ENCODE measurements at regions not wholly inside any gene's neighbourhood (a gene's known extent, or its start where the extent isn't known, plus 50 kb on each side); places are given as distances from the start of the nearest gene placed in this dataset.
A peak's percentile ranks its signal among the peaks of the same experiment; 100 is the strongest.
"Not testable (repeated sequence)": the region's sequence is repeated elsewhere in the genome, so short reads cannot be mapped to it uniquely, and the experiment has no call there.

- H3K27me3 Mint-ChIP-seq (ENCODE audit: low read depth); H3K27ac Mint-ChIP-seq (ENCODE audit: unreplicated experiment); H3K36me3 Mint-ChIP-seq (ENCODE audit: low read depth); H3K4me1 Mint-ChIP-seq (ENCODE audit: low read depth); H3K9me3 Mint-ChIP-seq (ENCODE audit: low read depth); H3K4me3 Mint-ChIP-seq (ENCODE audit: unreplicated experiment); DNase-seq (ENCODE audit: low spot score): not testable (repeated sequence)
- peak; percentile 7 for TF ChIP-seq CTCF (IDR thresholded peaks at IDR 0.05)
These were observed 77.8 kb downstream of the LIMS3 start for GRCh38 chr2:109976319-109976718.

DNA sequence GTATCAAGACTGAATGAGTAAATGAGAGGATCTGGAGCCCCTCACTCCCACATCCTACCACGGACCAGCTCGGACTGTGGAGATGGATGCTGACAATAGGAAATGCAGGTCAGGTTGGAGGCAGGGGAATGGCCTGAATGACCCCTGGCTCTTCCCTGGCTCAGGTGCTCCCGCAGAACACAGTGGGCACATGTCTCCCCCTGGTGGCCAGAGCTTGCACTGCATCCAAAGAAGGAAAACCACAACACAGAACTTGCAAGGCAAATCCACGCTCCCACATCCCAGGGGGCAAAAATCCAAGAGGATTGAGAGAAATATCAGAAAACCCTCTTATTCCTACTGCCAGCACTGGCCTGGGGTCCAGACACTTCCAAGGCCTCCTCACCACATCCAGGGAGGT is 82.3 kb downstream of the LIMS3 start:
- H3K9me3 Mint-ChIP-seq (ENCODE audit: low read depth); H3K4me1 Mint-ChIP-seq (ENCODE audit: low read depth); H3K27me3 Mint-ChIP-seq (ENCODE audit: low read depth); H3K4me3 Mint-ChIP-seq (ENCODE audit: unreplicated experiment); H3K27ac Mint-ChIP-seq (ENCODE audit: unreplicated experiment); DNase-seq (ENCODE audit: low spot score); H3K36me3 Mint-ChIP-seq (ENCODE audit: low read depth): not testable (repeated sequence)

- not testable (repeated sequence) for H3K36me3 Mint-ChIP-seq (ENCODE audit: low read depth); H3K9me3 Mint-ChIP-seq (ENCODE audit: low read depth); H3K4me1 Mint-ChIP-seq (ENCODE audit: low read depth); H3K27me3 Mint-ChIP-seq (ENCODE audit: low read depth); DNase-seq (ENCODE audit: low spot score); H3K4me3 Mint-ChIP-seq (ENCODE audit: unreplicated experiment); H3K27ac Mint-ChIP-seq (ENCODE audit: unreplicated experiment)
These were observed 88.1 kb downstream of the LIMS3 start for GRCh38 chr2:109986389-109987088.

- H3K4me1 Mint-ChIP-seq (ENCODE audit: low read depth); H3K36me3 Mint-ChIP-seq (ENCODE audit: low read depth); H3K27me3 Mint-ChIP-seq (ENCODE audit: low read depth); H3K9me3 Mint-ChIP-seq (ENCODE audit: low read depth); H3K4me3 Mint-ChIP-seq (ENCODE audit: unreplicated experiment); H3K27ac Mint-ChIP-seq (ENCODE audit: unreplicated experiment); DNase-seq (ENCODE audit: low spot score): not testable (repeated sequence)
These were observed 88.6 kb downstream of the LIMS3 start for GRCh38 chr2:109987089-109987420.

GRCh38 chr2:109987458-109988345 is 89.2 kb downstream of the LIMS3 start:
- not testable (repeated sequence) for H3K27me3 Mint-ChIP-seq (ENCODE audit: low read depth); H3K27ac Mint-ChIP-seq (ENCODE audit: unreplicated experiment); H3K4me3 Mint-ChIP-seq (ENCODE audit: unreplicated experiment); H3K9me3 Mint-ChIP-seq (ENCODE audit: low read depth); H3K36me3 Mint-ChIP-seq (ENCODE audit: low read depth); DNase-seq (ENCODE audit: low spot score); H3K4me1 Mint-ChIP-seq (ENCODE audit: low read depth)

DNA sequence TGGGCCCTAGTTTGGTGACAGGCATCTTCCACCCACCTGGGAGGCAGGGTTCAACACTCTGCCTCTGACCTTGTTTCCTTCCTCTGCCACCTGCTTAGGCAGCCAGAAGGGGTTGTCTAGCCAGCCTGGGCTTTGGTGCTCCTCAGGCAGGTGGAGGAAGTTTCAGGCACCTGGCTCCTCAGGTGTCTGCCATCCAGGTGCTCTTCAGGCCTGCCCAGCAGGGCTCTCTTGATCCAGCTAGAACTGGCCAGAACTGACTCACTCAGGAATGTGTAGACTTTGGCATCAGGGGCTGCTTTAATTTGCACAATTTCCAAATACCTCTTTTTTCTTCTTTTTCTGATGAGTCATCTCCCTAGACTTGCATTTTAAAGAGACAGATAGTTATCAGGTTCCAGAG is 100.9 kb downstream of the LIMS3 start:
- DNase-seq (ENCODE audit: low spot score); H3K27me3 Mint-ChIP-seq (ENCODE audit: low read depth); H3K36me3 Mint-ChIP-seq (ENCODE audit: low read depth); H3K9me3 Mint-ChIP-seq (ENCODE audit: low read depth); H3K4me3 Mint-ChIP-seq (ENCODE audit: unreplicated experiment); H3K27ac Mint-ChIP-seq (ENCODE audit: unreplicated experiment); H3K4me1 Mint-ChIP-seq (ENCODE audit: low read depth): not testable (repeated sequence)

DNA sequence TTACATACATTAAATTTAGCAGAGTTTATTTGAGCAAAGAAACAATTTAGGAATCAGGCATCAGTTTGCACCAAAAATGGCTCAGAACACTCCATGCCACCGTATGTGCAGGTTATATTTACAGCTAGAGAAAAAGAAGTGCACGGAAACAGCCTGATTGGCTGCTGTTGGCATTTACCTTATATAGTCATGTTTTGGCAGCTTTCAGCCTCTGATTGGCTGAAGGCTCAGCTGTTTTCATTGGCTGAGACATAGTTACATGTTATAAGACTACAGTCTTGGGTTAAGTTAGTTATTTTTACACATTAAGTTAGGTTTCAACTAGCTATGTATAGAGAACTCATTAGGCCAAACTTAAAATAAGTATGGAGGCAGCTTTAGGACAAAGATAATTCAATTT is 104.0 kb downstream of the LIMS3 start:
- H3K4me3 Mint-ChIP-seq (ENCODE audit: unreplicated experiment); DNase-seq (ENCODE audit: low spot score); H3K27ac Mint-ChIP-seq (ENCODE audit: unreplicated experiment); H3K36me3 Mint-ChIP-seq (ENCODE audit: low read depth); H3K4me1 Mint-ChIP-seq (ENCODE audit: low read depth); H3K27me3 Mint-ChIP-seq (ENCODE audit: low read depth); H3K9me3 Mint-ChIP-seq (ENCODE audit: low read depth): not testable (repeated sequence)

DNA sequence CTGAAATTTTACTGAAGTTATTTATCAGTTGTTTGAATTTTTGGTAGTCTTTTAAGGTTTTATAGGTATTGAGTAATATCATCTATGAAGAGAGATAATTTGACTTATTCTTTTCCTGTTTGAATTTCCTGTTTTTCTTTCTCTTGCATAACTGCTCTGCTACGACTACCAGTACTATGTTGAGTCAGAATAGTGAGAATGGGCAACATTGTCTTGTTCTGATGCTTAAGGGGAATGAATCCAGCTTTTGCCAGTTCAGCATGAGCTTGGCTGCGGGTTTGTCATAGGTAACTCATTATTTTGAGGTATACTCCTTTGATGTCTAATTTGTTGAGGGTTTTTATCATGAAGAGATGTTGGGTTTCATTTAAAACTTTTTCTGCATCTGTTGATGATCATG is 102.2 kb downstream of the MALL start:
- not testable (repeated sequence) for H3K27ac Mint-ChIP-seq (ENCODE audit: unreplicated experiment); H3K4me3 Mint-ChIP-seq (ENCODE audit: unreplicated experiment); H3K4me1 Mint-ChIP-seq (ENCODE audit: low read depth); H3K9me3 Mint-ChIP-seq (ENCODE audit: low read depth); DNase-seq (ENCODE audit: low spot score); H3K36me3 Mint-ChIP-seq (ENCODE audit: low read depth); H3K27me3 Mint-ChIP-seq (ENCODE audit: low read depth)

DNA sequence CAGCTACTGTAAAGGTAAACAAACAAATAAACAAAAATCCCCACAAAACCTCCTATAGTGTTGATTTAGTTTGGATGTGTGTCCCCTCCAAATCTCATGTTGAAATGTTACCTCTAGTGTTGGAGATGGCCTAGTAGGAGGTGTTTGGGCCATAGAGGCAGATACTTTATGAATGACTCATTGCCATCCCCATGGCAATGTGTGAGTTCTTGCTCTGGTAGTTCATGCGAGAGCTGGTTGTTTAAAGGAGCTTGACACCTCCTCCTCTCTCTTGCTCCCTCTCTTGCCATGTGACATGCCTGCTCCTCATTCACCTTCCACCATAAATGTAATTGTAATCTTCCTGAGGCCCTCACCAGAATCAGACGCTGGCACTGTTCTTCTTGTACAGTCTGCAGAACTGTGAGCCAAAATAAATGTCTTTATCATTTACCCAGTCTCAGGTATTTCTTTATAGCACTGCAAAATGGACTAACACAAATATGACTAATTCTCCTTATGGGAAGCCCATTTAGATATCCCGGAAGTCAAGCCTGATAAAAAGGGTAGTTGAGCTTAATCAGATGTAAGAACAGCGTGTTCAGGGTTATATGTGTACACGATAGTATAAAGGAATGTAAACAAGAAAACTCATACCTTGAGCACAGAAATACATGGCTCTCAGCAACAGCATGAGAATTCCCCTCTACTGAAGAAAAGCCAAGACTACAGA is 99.1 kb downstream of the MALL start:
- H3K4me1 Mint-ChIP-seq (ENCODE audit: low read depth); DNase-seq (ENCODE audit: low spot score); H3K4me3 Mint-ChIP-seq (ENCODE audit: unreplicated experiment); H3K9me3 Mint-ChIP-seq (ENCODE audit: low read depth); H3K36me3 Mint-ChIP-seq (ENCODE audit: low read depth); H3K27ac Mint-ChIP-seq (ENCODE audit: unreplicated experiment); H3K27me3 Mint-ChIP-seq (ENCODE audit: low read depth): not testable (repeated sequence)

DNA sequence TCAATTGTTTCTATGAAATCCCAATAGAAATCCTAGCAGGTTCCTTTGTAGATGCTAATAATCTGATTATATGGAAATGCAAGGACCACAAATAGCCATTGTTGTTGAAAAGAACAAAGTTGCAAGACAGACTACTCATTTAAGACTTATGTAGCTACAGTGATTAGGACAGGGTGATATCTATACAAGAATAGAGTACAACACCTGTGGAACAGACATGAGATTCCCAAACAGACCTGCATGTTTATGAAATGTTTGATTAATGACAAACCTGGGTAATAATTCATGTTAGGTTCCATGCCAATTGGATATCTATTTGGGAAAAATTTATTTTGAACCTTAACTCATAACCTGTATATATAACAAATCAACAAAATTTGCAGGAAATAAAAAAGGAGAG is 95.4 kb downstream of the MALL start:
- not testable (repeated sequence) for H3K9me3 Mint-ChIP-seq (ENCODE audit: low read depth); H3K4me3 Mint-ChIP-seq (ENCODE audit: unreplicated experiment); H3K36me3 Mint-ChIP-seq (ENCODE audit: low read depth); DNase-seq (ENCODE audit: low spot score); H3K4me1 Mint-ChIP-seq (ENCODE audit: low read depth); H3K27me3 Mint-ChIP-seq (ENCODE audit: low read depth); H3K27ac Mint-ChIP-seq (ENCODE audit: unreplicated experiment)

- H3K4me3 Mint-ChIP-seq (ENCODE audit: unreplicated experiment); H3K27ac Mint-ChIP-seq (ENCODE audit: unreplicated experiment); DNase-seq (ENCODE audit: low spot score); H3K36me3 Mint-ChIP-seq (ENCODE audit: low read depth); H3K9me3 Mint-ChIP-seq (ENCODE audit: low read depth); H3K27me3 Mint-ChIP-seq (ENCODE audit: low read depth); H3K4me1 Mint-ChIP-seq (ENCODE audit: low read depth): not testable (repeated sequence)
These were observed 93.3 kb downstream of the MALL start for GRCh38 chr2:110022278-110022677.
